ENCODE measurements at regions not wholly inside any gene's neighbourhood (a gene's known extent, or its start where the extent isn't known, plus 50 kb on each side); places are given as distances from the start of the nearest gene placed in this dataset.
A peak's percentile ranks its signal among the peaks of the same experiment; 100 is the strongest.

GRCh38 chr2:207465894-207466293 is 63.9 kb upstream of the CREB1 start:
- DNase-seq: no peak

GRCh38 chr2:207467716-207468347 is 61.9 kb upstream of the CREB1 start:
- DNase-seq: no peak

DNA sequence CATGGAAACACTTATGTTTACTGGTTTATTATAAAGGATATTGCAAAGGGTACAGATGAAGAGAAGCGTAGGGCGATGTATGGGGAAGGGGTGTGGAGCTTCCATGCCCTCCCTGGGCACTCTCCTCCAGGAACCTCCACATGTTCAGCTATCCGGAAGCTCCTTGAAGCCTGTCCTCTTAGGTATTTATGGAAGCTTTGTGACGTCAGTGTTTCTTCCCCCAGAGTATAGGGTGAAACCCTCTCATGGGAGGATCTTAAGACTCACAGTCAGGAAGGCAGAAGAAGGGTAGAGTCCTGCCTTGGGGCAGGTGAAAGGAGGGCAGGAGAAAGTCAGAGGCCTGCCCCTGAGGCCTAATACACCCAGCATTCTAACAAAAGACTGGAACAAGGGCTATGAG is 61.3 kb upstream of the CREB1 start:
- no peak for DNase-seq

GRCh38 chr2:207469451-207469850 is 60.3 kb upstream of the CREB1 start:
- DNase-seq: peak; percentile 39

DNA sequence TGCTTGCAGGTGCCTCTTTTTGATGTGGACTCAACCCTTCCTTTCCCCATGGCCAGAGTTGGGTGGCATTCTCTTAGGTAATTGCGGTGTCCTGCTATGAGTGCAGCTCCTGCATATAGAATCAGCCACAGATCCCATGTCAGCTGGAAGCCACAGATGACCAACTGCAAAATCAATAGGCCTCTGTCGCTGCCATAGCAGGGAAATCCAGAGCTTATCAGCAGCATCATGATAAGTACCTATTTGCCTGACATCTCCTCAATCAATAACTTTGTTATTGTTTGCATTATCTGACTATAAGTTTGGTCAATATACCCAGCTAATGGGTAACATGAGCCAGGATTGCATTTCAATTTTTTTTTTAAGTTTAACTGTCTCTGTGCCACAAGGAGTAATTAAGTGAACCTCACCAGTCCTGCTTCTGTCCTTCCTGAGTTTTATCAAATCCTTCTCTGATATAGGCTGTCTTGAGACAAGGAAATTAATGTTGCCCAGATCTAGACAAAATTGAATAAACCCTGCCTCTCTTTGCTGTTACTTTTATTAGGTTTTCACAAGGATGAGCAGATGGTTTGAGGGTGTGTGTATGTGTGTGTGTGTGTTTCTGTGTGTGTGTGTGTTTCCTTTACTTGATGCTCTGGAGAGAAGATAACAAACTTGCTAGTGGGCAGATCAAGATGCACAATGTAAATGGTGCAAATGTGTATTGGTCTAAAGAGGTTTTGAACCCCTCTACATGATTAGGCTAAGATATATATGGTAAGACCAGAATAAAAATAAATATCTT is 59.6 kb upstream of the CREB1 start:
- peak; percentile 23 for DNase-seq

- no peak for DNase-seq
These were observed 58.5 kb upstream of the CREB1 start for GRCh38 chr2:207471261-207471660.

GRCh38 chr2:207472343-207473048 is 57.3 kb upstream of the CREB1 start:
- no peak for DNase-seq

DNA sequence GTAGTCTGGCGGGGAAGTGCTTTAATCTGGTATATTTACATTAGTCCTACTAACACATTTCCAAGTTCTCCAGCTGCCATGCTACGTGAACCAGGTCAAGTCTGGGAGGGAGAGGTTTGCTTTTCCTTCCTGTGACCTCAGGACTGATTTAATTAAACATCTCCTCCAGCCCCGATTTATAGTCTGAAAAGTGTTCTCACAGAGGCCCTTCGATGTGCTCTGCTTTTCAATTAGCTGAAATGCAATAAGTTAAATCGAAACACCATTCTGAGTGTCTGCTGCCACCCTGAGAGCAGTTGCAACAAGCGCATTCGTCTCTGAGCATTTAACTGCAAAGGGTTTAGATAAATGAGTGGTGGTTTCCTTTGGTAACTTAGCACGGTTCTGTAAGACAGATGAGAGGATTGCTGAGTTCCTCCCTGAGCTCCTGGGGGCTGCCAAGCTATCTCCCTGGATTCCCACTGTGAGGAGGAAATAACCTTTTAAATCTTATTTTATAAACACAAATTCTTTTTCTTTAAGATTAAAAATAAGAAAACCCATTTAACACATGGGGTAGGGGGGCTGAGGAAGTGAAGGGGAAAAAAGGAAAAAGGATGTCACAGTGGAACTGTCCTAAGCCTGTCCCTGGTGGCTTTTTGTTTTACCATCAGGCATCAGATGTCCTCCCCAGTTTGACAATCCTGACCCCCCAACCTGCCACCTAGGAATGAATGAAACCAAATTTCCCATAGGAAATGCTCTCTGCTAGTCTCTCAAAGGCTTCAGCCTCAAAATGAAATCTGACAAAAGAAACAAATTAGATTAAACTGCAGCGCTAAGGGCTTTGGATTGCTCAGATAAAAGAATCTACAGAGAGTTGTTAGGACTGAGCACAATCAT is 56.5 kb upstream of the CREB1 start:
- peak; percentile 83 for DNase-seq

DNA sequence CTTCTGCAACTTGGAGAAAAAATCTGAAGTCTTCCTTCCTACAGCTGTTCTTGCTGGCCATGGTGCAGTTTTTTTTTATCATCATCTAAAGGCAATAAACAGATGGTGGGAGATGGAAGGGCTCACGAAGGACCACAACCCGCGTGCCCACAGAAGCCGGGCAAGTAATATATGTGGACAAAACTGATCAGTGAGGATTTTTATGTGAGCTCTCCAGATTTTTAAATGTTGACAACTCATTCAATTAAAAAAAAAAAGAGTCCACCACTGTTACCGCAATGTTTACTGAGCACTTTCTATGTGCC is 55.9 kb upstream of the CREB1 start:
- DNase-seq: no peak

DNA sequence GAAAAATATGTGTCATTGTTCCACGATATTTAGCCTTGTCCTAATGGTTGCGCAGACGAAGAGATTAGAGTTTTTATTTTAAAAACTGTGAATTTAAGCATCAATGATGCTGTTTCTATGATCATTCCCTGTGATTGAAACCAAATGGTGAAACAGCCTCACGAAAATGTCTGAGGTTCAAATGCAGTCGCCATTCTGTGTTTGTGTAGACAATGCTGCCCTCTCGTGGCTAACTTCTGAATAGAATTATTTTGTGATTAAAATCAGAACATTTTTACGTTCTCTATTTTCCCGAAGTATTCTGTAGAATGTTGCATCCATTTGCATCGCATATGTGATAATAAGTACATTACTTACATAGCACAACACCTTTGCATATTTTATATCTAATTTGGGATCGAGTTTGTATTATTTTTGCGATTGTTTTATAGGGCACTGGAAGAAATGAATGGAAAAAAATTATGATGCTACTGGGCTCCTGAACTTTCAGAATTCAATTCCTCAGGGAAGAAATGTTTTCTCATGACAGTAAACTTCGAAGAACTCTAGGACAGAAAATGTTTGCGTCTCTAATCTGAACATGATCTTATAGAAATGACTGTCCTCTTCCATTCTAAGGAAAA is 54.8 kb upstream of the CREB1 start:
- peak; percentile 21 for DNase-seq

GRCh38 chr2:207475546-207475945 is 54.2 kb upstream of the CREB1 start:
- no peak for DNase-seq

GRCh38 chr2:207477896-207478295 is 51.9 kb upstream of the CREB1 start:
- no peak for DNase-seq

GRCh38 chr2:207478572-207478971 is 51.2 kb upstream of the CREB1 start:
- DNase-seq: no peak

DNA sequence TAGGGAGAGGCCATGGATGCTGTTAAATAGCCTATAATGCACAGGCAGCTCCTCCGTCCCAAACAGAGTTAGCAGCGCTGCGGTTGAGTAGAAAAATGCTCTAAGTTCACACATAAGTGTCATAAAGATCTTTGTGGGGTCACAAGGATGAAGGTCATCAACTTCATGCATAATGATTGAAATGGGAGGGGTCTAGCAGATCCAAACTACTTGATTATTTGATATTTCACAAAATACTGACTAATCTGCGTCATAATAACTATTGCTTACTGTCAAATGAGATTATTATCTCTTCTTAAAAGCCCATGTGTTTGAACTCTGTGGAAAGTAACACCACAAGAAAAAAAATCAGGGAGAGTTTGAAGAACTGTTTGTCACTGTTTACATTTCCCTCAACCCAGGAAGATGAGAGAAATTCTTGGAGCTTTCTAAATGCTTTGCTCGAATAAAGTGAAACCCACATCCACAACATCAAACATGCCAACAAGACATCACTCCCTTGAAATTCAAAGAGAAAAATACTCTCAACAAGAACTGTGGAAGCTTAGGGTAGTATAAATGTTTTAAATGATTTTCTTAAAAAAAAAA is 50.5 kb upstream of the CREB1 start:
- DNase-seq: no peak
